Medulla oblongata (tissue), 1 donor: ENCODE measurements at regions not wholly inside any gene's neighbourhood (a gene's known extent, or its start where the extent isn't known, plus 50 kb on each side); places are given as distances from the start of the nearest gene placed in this dataset.

Source experiments
- DNase-seq: peaks from one replicate; pipeline ENCODE4 v3.0.0-alpha.2; 2015; ENCODE audit errors: extremely low spot score

- no peak for DNase-seq
Measured at GRCh38 chr17:56096026-56096810, 57.1 kb upstream of the ANKFN1 start.

GRCh38 chr17:56098746-56099145 lies 54.5 kb upstream of the ANKFN1 start:
- DNase-seq = no peak

GRCh38 chr17:56099649-56100048 lies 53.6 kb upstream of the ANKFN1 start:
- no peak for DNase-seq
